ENCODE measurements at regions not wholly inside any gene's neighbourhood (a gene's known extent, or its start where the extent isn't known, plus 50 kb on each side); places are given as distances from the start of the nearest gene placed in this dataset.
"Not testable (repeated sequence)": the region's sequence is repeated elsewhere in the genome, so short reads cannot be mapped to it uniquely, and the experiment has no call there.

DNA sequence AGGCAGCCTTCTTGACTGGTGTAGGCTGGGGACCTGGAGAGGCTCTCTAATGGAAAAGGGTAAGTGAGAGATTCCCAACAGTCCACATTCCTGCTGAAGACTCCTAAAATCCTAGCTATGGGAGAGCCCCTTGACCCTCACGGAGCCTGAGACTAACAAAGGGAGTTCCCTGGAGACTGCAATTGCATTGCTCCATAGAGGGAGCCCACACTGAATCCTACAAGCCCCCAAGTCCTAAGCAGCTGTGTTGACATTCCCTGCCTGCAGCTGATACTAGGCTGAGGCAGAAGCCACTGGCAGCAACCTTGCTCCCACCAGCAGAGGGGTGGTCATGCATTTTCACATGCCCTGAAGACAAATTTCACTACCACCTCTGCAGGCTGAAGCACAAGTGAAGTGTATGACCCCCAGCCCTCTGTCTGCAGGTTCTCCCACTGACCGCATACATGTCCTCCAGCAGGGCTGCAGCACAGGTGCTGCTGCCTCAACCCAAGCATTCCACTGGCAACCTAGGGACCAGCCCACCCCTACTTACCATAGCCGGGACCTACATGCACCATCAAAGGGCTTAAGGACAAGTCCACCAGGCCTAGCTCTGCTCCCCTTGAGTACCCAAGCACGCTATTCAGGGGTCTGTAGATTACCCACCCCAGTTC is 130.3 kb upstream of the SLC13A1 start:
- TF ChIP-seq, protein P1, sequence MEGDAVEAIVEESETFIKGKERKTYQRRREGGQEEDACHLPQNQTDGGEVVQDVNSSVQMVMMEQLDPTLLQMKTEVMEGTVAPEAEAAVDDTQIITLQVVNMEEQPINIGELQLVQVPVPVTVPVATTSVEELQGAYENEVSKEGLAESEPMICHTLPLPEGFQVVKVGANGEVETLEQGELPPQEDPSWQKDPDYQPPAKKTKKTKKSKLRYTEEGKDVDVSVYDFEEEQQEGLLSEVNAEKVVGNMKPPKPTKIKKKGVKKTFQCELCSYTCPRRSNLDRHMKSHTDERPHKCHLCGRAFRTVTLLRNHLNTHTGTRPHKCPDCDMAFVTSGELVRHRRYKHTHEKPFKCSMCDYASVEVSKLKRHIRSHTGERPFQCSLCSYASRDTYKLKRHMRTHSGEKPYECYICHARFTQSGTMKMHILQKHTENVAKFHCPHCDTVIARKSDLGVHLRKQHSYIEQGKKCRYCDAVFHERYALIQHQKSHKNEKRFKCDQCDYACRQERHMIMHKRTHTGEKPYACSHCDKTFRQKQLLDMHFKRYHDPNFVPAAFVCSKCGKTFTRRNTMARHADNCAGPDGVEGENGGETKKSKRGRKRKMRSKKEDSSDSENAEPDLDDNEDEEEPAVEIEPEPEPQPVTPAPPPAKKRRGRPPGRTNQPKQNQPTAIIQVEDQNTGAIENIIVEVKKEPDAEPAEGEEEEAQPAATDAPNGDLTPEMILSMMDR (IDR thresholded peaks at IDR 0.05; ENCODE audit: unreplicated experiment): no peak
- H3K27ac Mint-ChIP-seq (ENCODE audit: unreplicated experiment): no peak overlapping the region
- H3K9me3 Mint-ChIP-seq (ENCODE audit: unreplicated experiment): no peaks in the 10 kb centered on the region
- H3K4me3 Mint-ChIP-seq (ENCODE audit: unreplicated experiment): no peak overlapping the region
- no peak for DNase-seq (ENCODE audit: low spot score)
- peaks cover 2% of the 10 kb centered on the region for H3K27me3 Mint-ChIP-seq (ENCODE audit: unreplicated experiment)
- H3K4me1 Mint-ChIP-seq (ENCODE audit: unreplicated experiment): no peaks in the 10 kb centered on the region
- no peaks in the 10 kb centered on the region for H3K36me3 Mint-ChIP-seq (ENCODE audit: low read depth, unreplicated experiment)

DNA sequence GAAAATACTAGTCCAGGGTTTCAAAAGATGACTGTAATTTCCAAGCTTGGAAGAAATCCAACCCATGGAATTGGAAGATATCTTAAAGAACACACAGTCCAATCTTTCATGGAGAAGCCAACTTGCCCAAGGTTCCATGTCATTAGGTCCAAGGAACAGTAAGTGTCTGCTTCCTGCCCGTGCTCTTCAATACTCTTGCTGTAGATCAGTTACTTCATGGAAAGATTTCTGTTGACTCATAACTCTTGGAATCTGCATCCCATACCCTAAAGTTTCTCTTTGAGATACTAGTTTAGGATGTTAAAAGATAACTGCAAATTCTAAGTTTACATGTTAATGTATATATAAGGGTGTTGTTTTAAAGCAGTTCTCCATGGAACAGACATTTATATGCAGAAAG is 127.9 kb upstream of the SLC13A1 start:
- TF ChIP-seq, protein P1 (IDR thresholded peaks at IDR 0.05; ENCODE audit: unreplicated experiment): no peak
- peaks cover 1% of the 10 kb centered on the region for H3K36me3 Mint-ChIP-seq (ENCODE audit: low read depth, unreplicated experiment)
- no peak overlapping the region for H3K27ac Mint-ChIP-seq (ENCODE audit: unreplicated experiment)
- no peak for DNase-seq (ENCODE audit: low spot score)
- H3K27me3 Mint-ChIP-seq (ENCODE audit: unreplicated experiment): peaks cover 2% of the 10 kb centered on the region
- H3K4me3 Mint-ChIP-seq (ENCODE audit: unreplicated experiment): no peak overlapping the region
- H3K4me1 Mint-ChIP-seq (ENCODE audit: unreplicated experiment): no peaks in the 10 kb centered on the region
- H3K9me3 Mint-ChIP-seq (ENCODE audit: unreplicated experiment): peaks cover 2% of the 10 kb centered on the region

DNA sequence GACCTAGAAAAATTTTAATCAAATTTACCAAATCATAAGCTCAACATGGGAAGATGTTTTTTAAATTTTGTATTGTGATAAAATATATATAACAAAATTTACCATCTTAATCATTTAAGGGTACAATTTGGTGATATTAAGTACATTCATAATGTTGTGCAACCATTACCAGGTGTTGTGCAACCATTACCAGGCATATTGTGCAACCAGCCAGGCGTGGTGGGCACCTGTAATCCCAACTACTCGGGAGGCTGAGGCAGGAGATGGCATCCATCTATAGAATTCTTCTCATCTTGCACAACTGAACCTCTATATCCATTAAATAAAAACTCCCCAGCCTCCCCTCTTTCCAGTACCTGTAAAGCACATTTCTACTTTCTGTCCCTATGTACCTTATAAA is 124.5 kb upstream of the SLC13A1 start:
- no peak overlapping the region for H3K4me3 Mint-ChIP-seq (ENCODE audit: unreplicated experiment)
- H3K36me3 Mint-ChIP-seq (ENCODE audit: low read depth, unreplicated experiment): peaks cover 11% of the 10 kb centered on the region
- peaks cover 6% of the 10 kb centered on the region for H3K9me3 Mint-ChIP-seq (ENCODE audit: unreplicated experiment)
- H3K27ac Mint-ChIP-seq (ENCODE audit: unreplicated experiment): no peak overlapping the region
- no peaks in the 10 kb centered on the region for H3K4me1 Mint-ChIP-seq (ENCODE audit: unreplicated experiment)
- TF ChIP-seq, protein P1 (IDR thresholded peaks at IDR 0.05; ENCODE audit: unreplicated experiment): no peak
- DNase-seq (ENCODE audit: low spot score): no peak
- H3K27me3 Mint-ChIP-seq (ENCODE audit: unreplicated experiment): no peaks in the 10 kb centered on the region

DNA sequence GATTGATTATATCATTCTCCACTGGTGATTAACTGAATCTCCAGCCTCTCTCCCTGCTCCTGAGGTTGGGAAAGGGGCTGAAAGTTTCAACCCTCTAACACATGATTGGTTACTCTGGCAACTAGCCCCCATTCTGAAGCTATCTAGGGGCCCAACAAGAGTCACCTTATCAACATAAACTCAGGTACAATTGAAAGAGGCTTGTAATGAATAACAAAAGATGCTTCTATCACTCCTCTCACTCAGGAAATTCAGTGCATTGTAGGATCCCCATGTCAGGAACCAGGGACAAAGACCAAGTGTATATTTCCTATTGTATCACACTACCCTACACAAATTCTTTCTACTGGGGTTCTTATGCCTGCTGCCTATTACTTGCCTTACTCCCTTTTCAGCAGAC is 123.9 kb upstream of the SLC13A1 start:
- Mint-ChIP-seq H3K27me3 (ENCODE audit: unreplicated experiment) (no peaks in the 10 kb centered on the region), H3K9me3 (ENCODE audit: unreplicated experiment) (peaks cover 6% of the 10 kb centered on the region), H3K4me3 (ENCODE audit: unreplicated experiment) (no peak overlapping the region), H3K27ac (ENCODE audit: unreplicated experiment) (no peak overlapping the region), H3K4me1 (ENCODE audit: unreplicated experiment) (no peaks in the 10 kb centered on the region), H3K36me3 (ENCODE audit: low read depth, unreplicated experiment) (peaks cover 11% of the 10 kb centered on the region)
- no peak for DNase-seq (ENCODE audit: low spot score)
- TF ChIP-seq, protein P1 (IDR thresholded peaks at IDR 0.05; ENCODE audit: unreplicated experiment): no peak

DNA sequence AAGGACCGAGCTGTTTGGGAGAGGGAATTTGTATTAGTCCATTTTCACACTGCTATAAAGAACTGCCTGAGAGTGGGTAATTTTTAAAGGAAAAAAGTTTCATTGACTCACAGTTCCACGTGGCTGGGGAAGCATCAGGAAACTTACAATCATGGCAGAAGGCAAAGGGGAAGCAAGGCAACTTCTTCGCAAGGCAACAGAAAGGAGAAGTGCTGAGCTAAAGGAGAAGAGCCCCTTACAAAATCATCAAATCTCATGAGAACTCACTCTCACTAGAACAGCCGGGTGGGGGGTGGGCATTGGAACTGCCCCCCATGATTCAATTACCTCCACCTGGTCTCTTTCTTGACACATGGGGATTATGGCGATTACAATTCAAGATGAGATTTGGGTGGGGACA is 121.8 kb upstream of the SLC13A1 start:
- DNase-seq (ENCODE audit: low spot score); H3K9me3 Mint-ChIP-seq (ENCODE audit: unreplicated experiment); H3K27ac Mint-ChIP-seq (ENCODE audit: unreplicated experiment); H3K27me3 Mint-ChIP-seq (ENCODE audit: unreplicated experiment); H3K4me3 Mint-ChIP-seq (ENCODE audit: unreplicated experiment); H3K4me1 Mint-ChIP-seq (ENCODE audit: unreplicated experiment): not testable (repeated sequence)
- peaks cover 11% of the 10 kb centered on the region for H3K36me3 Mint-ChIP-seq (ENCODE audit: low read depth, unreplicated experiment)

Data from endothelial cell (in vitro differentiated cells).